ENCODE measurements at regions not wholly inside any gene's neighbourhood (a gene's known extent, or its start where the extent isn't known, plus 50 kb on each side); places are given as distances from the start of the nearest gene placed in this dataset.

- Histone ChIP-seq H3K4me3 (no peak overlapping the region), H3K27me3 (replicated peaks; ENCODE audit: insufficient read depth) (no peaks in the 10 kb centered on the region), H3K36me3 (no peaks in the 10 kb centered on the region), H3K4me1 (replicated peaks) (no peaks in the 10 kb centered on the region), H3K27ac (no peak overlapping the region), H3K9me3 (no peaks in the 10 kb centered on the region)
- WGBS: 73% methylated on average over 4 of the region's 4 CpGs
- intact Hi-C loops (cut with DNase I): no loop called here
- TF ChIP-seq POLR2A (IDR thresholded peaks at IDR 0.05) (no peak), POLR2AphosphoS5 (IDR thresholded peaks at IDR 0.05) (no peak)
- TF ChIP-seq, protein P1, sequence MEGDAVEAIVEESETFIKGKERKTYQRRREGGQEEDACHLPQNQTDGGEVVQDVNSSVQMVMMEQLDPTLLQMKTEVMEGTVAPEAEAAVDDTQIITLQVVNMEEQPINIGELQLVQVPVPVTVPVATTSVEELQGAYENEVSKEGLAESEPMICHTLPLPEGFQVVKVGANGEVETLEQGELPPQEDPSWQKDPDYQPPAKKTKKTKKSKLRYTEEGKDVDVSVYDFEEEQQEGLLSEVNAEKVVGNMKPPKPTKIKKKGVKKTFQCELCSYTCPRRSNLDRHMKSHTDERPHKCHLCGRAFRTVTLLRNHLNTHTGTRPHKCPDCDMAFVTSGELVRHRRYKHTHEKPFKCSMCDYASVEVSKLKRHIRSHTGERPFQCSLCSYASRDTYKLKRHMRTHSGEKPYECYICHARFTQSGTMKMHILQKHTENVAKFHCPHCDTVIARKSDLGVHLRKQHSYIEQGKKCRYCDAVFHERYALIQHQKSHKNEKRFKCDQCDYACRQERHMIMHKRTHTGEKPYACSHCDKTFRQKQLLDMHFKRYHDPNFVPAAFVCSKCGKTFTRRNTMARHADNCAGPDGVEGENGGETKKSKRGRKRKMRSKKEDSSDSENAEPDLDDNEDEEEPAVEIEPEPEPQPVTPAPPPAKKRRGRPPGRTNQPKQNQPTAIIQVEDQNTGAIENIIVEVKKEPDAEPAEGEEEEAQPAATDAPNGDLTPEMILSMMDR (IDR thresholded peaks at IDR 0.05): no peak
- DNase-seq (ENCODE audit: low spot score): no peak
These were observed 790.8 kb upstream of the NUDT12 start for GRCh38 chr5:104353371-104353770.

- no peak for TF ChIP-seq POLR2AphosphoS5 (IDR thresholded peaks at IDR 0.05)
- TF ChIP-seq, protein P1 (IDR thresholded peaks at IDR 0.05): no peak
- no peak for TF ChIP-seq POLR2A (IDR thresholded peaks at IDR 0.05)
- 85% methylated on average over 1 of the region's 1 CpG for WGBS
- no peaks in the 10 kb centered on the region for H3K36me3 ChIP-seq
- intact Hi-C loops (cut with DNase I): no loop called here
- H3K9me3 ChIP-seq: no peaks in the 10 kb centered on the region
- no peak for DNase-seq (ENCODE audit: low spot score)
- H3K4me3 ChIP-seq: no peak overlapping the region
- no peaks in the 10 kb centered on the region for H3K4me1 ChIP-seq (replicated peaks)
- H3K27me3 ChIP-seq (replicated peaks; ENCODE audit: insufficient read depth): no peaks in the 10 kb centered on the region
- H3K27ac ChIP-seq: no peak overlapping the region
These were observed 790.4 kb upstream of the NUDT12 start for GRCh38 chr5:104352954-104353353.

DNA sequence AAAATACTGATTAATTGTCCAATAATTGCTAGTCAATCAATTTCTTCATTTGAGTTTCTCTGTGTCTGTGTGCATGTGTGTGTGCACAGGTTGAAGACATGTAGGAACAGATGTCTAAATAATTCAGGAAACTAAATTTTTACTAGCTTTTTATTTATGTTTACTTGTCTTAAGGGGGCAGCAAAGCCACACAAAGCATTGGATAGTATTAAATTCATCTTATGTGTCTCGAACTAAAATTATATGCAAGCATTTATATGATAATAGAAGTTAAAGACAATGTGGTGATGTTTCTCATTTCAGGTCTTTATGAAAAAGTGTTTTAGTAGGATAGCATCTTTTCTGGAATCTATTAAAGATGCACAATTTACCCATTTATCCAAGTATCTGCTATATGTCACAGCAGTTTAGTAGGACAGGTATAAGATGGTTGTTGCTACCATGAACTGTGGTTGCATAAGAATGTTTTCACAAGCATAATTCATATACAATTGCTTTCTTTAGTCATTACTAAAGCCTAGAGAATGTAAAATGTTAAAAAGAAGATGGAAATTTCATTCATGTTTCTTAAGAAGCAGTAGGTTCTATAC, 784.6 kb upstream of the NUDT12 start:
- Histone ChIP-seq H3K4me1 (replicated peaks) (no peaks in the 10 kb centered on the region), H3K36me3 (no peaks in the 10 kb centered on the region), H3K4me3 (no peak overlapping the region), H3K9me3 (no peaks in the 10 kb centered on the region), H3K27ac (no peak overlapping the region), H3K27me3 (replicated peaks; ENCODE audit: insufficient read depth) (no peaks in the 10 kb centered on the region)
- intact Hi-C loops (cut with DNase I): no loop called here
- TF ChIP-seq POLR2A (IDR thresholded peaks at IDR 0.05) (no peak), POLR2AphosphoS5 (IDR thresholded peaks at IDR 0.05) (no peak)
- TF ChIP-seq, protein P1 (IDR thresholded peaks at IDR 0.05): no peak
- DNase-seq (ENCODE audit: low spot score): no peak
- 9% methylated on average over 1 of the region's 1 CpG for WGBS

DNA sequence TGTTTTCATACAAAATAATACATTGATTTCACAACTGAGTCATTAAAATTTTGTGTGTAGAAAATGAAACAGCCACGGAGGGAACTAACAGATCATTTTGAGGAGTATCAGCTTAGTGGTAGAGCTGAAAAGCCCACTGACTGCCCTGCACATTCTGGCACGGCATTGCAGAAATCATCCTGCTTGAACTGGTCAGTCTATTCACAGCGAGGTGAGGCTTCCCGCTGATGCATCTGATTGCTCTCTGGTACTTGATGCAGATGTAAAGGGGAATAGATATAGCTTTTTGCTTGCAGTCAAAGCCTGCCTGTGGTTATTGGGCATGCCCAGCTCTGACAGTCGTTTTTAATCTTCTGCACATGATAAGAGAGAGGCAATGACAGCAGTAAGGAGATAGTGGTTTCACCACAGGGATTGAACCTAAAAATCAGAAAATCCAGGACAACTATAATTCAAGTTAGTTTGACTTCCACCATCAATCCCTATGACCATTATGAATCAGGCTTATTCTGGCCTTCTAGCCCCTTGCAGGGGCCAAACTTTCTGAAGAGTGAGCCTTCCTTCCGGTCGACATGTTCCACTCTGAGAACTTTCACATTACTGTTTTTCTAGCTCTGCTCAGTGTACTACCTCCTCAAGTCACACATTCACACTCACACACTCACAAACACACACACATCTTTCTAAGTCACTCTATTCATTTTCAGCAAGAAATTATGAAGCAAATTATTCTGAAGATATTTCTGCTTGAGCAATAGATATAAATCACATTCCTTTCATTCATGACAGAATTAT, 782.8 kb upstream of the NUDT12 start:
- TF ChIP-seq POLR2AphosphoS5 (IDR thresholded peaks at IDR 0.05) (no peak), POLR2A (IDR thresholded peaks at IDR 0.05) (no peak)
- TF ChIP-seq, protein P1 (IDR thresholded peaks at IDR 0.05): no peak
- WGBS: 78% methylated on average over 7 of the region's 7 CpGs
- Histone ChIP-seq H3K36me3 (no peaks in the 10 kb centered on the region), H3K27me3 (replicated peaks; ENCODE audit: insufficient read depth) (no peaks in the 10 kb centered on the region), H3K4me1 (replicated peaks) (no peaks in the 10 kb centered on the region), H3K9me3 (no peaks in the 10 kb centered on the region), H3K4me3 (no peak overlapping the region), H3K27ac (no peak overlapping the region)
- intact Hi-C loops (cut with DNase I): no loop called here
- DNase-seq (ENCODE audit: low spot score): no peak

DNA sequence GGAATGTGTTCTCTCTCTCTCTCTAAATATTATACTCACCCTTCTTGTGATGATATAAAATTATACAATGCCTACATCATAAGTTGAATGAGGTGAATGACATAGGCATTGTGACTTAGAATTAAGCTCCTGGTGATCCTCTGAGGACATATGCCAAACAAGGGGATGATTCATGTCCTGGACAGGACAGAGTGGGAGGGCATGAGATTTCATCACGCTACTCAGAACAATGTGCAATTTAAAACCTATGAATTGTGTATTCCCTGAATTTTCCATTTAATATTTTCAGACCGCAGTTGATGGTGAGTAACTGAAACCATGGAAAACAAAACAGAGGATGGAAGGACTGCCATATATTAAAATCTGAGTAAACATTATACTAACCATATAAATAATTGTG, 782.2 kb upstream of the NUDT12 start:
- no peaks in the 10 kb centered on the region for H3K4me1 ChIP-seq (replicated peaks)
- no peak for DNase-seq (ENCODE audit: low spot score)
- no peaks in the 10 kb centered on the region for H3K36me3 ChIP-seq
- TF ChIP-seq POLR2AphosphoS5 (IDR thresholded peaks at IDR 0.05) (no peak), POLR2A (IDR thresholded peaks at IDR 0.05) (no peak)
- TF ChIP-seq, protein P1 (IDR thresholded peaks at IDR 0.05): no peak
- no peaks in the 10 kb centered on the region for H3K9me3 ChIP-seq
- intact Hi-C loops (cut with DNase I): no loop called here
- no peak overlapping the region for H3K27ac ChIP-seq
- no peak overlapping the region for H3K4me3 ChIP-seq
- 64% methylated on average over 2 of the region's 2 CpGs for WGBS
- no peaks in the 10 kb centered on the region for H3K27me3 ChIP-seq (replicated peaks; ENCODE audit: insufficient read depth)
